ENCODE measurements at regions not wholly inside any gene's neighbourhood (a gene's known extent, or its start where the extent isn't known, plus 50 kb on each side); places are given as distances from the start of the nearest gene placed in this dataset.

DNA sequence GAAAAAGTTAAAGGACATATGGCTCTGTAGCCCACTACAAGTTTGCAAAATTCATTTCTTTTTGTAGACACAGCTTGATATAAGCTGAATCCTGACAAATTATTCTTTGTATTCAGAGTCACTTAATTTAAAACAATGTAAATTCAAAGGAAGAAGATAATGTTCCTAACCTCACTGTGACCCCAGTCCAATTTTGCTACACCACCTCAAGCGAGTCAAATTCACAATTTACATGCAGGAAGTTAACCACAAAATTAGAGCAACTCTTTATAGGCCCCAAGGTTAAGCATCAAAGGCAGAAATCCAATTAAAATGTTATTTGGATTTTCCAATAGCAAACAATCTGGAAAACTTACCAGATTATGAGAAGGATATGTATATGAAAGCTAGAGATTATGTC lies 119.5 kb upstream of the CNTN6 start:
- no peak overlapping the region for H3K4me3 ChIP-seq (ENCODE audit: low read depth, low read length)
- H3K27ac ChIP-seq (ENCODE audit: low read depth, low read length): no peak overlapping the region
- no peak for DNase-seq (ENCODE audit: low read depth, low spot score)
- POLR2A ChIA-PET: no interaction called here
- H3K27me3 ChIP-seq (ENCODE audit: control insufficient read depth, insufficient read depth, low read length): no peaks in the 10 kb centered on the region
- TF ChIP-seq, protein P1, sequence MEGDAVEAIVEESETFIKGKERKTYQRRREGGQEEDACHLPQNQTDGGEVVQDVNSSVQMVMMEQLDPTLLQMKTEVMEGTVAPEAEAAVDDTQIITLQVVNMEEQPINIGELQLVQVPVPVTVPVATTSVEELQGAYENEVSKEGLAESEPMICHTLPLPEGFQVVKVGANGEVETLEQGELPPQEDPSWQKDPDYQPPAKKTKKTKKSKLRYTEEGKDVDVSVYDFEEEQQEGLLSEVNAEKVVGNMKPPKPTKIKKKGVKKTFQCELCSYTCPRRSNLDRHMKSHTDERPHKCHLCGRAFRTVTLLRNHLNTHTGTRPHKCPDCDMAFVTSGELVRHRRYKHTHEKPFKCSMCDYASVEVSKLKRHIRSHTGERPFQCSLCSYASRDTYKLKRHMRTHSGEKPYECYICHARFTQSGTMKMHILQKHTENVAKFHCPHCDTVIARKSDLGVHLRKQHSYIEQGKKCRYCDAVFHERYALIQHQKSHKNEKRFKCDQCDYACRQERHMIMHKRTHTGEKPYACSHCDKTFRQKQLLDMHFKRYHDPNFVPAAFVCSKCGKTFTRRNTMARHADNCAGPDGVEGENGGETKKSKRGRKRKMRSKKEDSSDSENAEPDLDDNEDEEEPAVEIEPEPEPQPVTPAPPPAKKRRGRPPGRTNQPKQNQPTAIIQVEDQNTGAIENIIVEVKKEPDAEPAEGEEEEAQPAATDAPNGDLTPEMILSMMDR (IDR thresholded peaks at IDR 0.05; ENCODE audit: low read depth, low read length): no peak
- peaks cover 2% of the 10 kb centered on the region; the same call in 1 of the 2 replicates for H3K9me3 ChIP-seq (ENCODE audit: control insufficient read depth, insufficient read depth, low read length)
- CTCF ChIA-PET: no interaction called here

DNA sequence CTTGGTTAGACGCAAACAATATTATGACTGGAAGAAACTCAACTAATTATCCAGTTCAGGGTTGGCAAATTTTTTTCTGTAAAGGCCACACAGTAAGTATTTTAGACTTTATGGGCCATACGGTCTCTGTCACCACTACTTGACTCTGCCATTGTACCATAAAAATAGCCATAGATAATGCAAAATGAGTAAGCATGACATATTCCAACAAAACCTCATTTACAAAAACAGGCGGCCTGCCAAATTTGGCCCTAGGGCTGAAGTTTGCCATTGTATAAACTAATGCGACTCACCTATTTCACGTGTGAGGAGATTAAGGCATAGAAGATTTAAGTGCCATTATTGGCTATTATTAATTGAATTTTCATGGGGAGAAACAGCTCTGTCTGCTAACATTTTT lies 116.8 kb upstream of the CNTN6 start:
- Histone ChIP-seq H3K9me3 (ENCODE audit: control insufficient read depth, insufficient read depth, low read length) (peaks cover 2% of the 10 kb centered on the region; the same call in 1 of the 2 replicates), H3K27me3 (ENCODE audit: control insufficient read depth, insufficient read depth, low read length) (no peaks in the 10 kb centered on the region), H3K4me3 (ENCODE audit: low read depth, low read length) (no peak overlapping the region), H3K27ac (ENCODE audit: low read depth, low read length) (no peak overlapping the region)
- TF ChIP-seq, protein P1 (IDR thresholded peaks at IDR 0.05; ENCODE audit: low read depth, low read length): no peak
- ChIA-PET CTCF (no interaction called here), POLR2A (no interaction called here)
- DNase-seq (ENCODE audit: low read depth, low spot score): no peak

GRCh38 chr3:981156-981555 lies 111.7 kb upstream of the CNTN6 start:
- Histone ChIP-seq H3K27me3 (ENCODE audit: control insufficient read depth, insufficient read depth, low read length) (no peaks in the 10 kb centered on the region), H3K27ac (ENCODE audit: low read depth, low read length) (no peak overlapping the region), H3K9me3 (ENCODE audit: control insufficient read depth, insufficient read depth, low read length) (peaks cover 5% of the 10 kb centered on the region; the same call in 1 of the 2 replicates), H3K4me3 (ENCODE audit: low read depth, low read length) (no peak overlapping the region)
- TF ChIP-seq, protein P1 (IDR thresholded peaks at IDR 0.05; ENCODE audit: low read depth, low read length): no peak
- no peak for DNase-seq (ENCODE audit: low read depth, low spot score)
- ChIA-PET CTCF (no interaction called here), POLR2A (no interaction called here)

DNA sequence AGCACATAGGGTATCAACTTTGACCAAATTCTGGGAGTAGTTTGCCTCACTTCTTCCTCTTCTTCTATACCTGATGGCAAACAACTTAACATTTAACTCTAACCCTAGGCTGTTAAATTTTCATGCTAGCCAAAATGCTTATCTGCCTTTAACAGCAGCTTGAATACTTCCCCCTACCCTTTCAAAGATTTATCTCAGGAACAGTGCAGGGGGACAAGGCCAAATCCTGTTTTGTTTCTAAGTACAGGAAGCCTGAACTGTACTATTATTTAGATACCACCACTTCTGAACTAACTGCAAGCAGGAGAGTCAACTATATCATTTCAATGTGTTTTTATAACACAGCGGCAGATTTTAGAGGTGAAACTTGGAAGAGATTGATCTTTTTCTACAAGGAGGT lies 104.0 kb upstream of the CNTN6 start:
- no peak for DNase-seq (ENCODE audit: low read depth, low spot score)
- TF ChIP-seq, protein P1 (IDR thresholded peaks at IDR 0.05; ENCODE audit: low read depth, low read length): no peak
- Histone ChIP-seq H3K27ac (ENCODE audit: low read depth, low read length) (no peak overlapping the region), H3K27me3 (ENCODE audit: control insufficient read depth, insufficient read depth, low read length) (no peaks in the 10 kb centered on the region), H3K4me3 (ENCODE audit: low read depth, low read length) (no peak overlapping the region), H3K9me3 (ENCODE audit: control insufficient read depth, insufficient read depth, low read length) (peaks cover 30% of the 10 kb centered on the region; the same call in 1 of the 2 replicates)
- CTCF ChIA-PET: no interaction called here
- POLR2A ChIA-PET: no interaction called here

- H3K27me3 ChIP-seq (ENCODE audit: control insufficient read depth, insufficient read depth, low read length): no peaks in the 10 kb centered on the region
- no peak for DNase-seq (ENCODE audit: low read depth, low spot score)
- TF ChIP-seq, protein P1 (IDR thresholded peaks at IDR 0.05; ENCODE audit: low read depth, low read length): no peak
- ChIA-PET CTCF (no interaction called here), POLR2A (no interaction called here)
- no peak overlapping the region for H3K4me3 ChIP-seq (ENCODE audit: low read depth, low read length)
- no peak overlapping the region for H3K27ac ChIP-seq (ENCODE audit: low read depth, low read length)
- H3K9me3 ChIP-seq (ENCODE audit: control insufficient read depth, insufficient read depth, low read length): peaks cover 17% of the 10 kb centered on the region; the same call in 1 of the 2 replicates
These were observed 100.0 kb upstream of the CNTN6 start for GRCh38 chr3:992871-993270.
